ENCODE measurements at regions not wholly inside any gene's neighbourhood (a gene's known extent, or its start where the extent isn't known, plus 50 kb on each side); places are given as distances from the start of the nearest gene placed in this dataset.
A peak's percentile ranks its signal among the peaks of the same experiment; 100 is the strongest.
"Not testable (repeated sequence)": the region's sequence is repeated elsewhere in the genome, so short reads cannot be mapped to it uniquely, and the experiment has no call there.

GRCh38 chr13:26883613-26884257 is 123.1 kb upstream of the GPR12 start:
- DNase-seq, result no peak

- DNase-seq, result no peak
Observed at GRCh38 chr13:26882731-26883130, 122.1 kb upstream of the GPR12 start.

DNA sequence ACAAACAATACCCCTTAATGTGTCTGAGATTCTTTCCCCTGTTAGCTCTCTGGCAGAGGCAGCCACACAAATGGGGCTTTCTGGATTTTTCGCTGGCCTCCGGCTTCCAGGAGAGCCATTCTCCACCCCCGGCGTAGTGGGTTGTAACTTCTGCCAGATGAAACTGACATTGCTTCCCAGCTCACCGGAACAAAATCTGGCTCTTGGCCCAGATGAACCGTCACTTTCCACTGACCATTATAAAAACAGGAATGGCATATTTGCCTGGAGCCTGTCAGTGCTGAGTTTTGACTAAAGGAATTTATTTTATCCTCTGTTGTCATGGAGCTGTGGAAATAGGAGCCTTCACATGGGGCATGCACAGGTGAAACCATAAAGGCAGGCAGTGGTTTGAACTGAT is 120.6 kb upstream of the GPR12 start:
- no peak for DNase-seq

DNA sequence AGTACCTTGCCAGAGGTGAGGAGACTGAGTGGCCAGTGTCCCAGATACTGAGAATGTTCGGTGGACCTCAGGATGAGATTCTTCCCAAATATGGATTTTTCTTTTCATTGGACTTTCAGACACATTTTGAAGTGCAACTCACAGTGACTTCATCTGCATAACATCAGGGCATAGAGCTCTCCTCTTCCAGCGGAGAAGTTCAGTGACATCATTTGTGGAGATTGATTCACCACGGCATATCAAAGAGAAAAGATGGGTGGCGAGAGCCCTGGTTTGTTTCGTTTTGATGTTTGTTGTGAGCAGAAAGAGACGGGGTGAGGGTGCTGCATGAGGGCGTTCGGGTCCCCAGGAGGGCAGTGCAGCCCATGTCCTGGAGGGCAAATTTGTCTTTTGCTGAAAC is 120.1 kb upstream of the GPR12 start:
- DNase-seq, result no peak

DNA sequence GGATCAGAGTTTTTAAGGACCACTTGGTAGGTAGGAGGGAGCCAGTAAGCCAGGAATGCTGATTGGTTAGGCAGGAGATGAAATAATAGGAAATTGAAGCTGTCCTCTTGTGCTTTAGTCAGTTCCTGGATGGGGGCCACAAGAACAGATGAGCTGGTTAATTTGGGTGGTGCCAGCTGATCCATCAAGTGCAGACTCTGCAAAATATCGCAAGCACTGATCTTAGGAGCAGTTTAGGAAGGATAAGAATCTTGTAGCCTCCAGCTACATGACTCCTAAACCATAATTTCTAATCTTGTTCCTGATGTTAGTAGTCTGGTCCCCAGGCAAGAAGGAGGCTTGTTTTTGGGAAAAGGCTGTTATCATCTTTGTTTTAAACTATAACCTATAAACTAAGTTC is 117.9 kb upstream of the GPR12 start:
- DNase-seq, result no peak

- DNase-seq, result no peak
Observed at GRCh38 chr13:26873386-26873698, 112.8 kb upstream of the GPR12 start.

DNA sequence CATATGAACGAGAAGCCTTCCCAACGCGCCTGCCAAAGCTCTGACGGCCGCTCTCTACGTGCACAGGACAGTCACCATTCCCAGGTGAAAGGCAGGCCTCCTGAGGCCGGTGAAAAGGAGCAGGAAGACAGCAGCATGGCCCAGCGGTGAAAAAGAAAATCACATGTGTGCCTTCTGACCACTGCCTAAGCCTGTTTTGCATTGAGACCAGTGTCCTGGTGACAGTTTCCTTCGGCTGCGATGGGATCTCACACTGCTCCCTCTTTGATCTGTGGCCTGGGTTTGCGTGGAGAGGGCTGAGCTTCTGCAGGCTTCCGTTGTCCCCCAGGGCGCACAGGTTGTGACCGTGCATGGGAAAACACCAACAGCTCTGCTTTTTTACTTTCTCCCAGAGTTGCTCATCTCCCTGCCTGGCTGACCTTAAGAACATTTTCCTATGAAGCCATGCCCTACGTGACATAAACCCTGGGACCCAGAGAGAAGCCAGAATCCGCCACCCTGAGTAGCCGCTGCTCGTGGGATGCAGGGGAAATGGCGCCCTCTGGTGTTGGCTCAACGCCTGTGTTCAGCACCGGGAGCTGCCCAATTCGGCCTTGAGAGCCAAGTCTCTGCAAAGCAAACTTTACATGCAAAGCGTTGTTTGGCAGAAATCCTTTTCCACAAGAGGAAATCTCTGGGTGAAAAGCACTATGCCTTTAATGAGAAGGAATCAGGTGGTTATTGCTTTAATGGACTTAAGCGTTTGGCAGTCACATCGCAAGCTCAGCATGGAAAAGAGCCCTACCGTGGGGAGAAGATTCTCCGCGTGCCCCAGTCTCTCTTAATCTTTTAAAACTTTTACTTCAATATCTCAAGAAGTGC is 112.2 kb upstream of the GPR12 start:
- peak; percentile 60 to 68 for DNase-seq

DNA sequence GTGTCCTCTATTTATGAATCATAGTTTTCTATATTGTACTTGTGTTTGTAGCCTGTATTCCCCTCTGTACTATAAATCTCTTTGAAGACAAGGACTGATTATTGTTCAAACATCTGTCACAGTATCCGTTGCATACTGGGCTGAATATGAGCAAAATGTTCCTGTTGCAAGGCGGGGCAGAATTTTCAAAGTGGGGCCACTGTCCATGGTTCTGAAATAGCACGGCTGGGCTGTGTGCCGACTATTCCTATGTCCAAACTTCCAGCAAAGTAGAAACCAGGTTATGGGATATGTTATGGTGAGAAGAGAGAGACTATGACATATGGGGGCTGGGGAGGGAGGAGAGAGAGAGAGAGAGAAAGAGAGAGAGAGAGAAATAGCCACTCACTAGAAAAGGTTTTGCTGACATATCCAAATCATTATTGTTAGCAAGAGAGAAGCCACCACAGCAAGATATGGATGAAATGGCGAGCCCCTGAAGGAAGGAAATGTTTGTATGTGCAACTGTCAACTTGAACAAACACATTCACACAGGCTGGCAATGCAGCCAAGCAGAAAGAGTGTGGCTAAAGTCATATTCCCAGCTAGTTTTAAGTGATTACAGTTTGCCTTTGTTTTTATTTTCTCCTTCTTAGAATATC is 107.0 kb upstream of the GPR12 start:
- peak in 1 of 2 experiments; percentile 13 for DNase-seq

- no peak for DNase-seq
Observed at GRCh38 chr13:26864576-26864975, 104.0 kb upstream of the GPR12 start.

DNA sequence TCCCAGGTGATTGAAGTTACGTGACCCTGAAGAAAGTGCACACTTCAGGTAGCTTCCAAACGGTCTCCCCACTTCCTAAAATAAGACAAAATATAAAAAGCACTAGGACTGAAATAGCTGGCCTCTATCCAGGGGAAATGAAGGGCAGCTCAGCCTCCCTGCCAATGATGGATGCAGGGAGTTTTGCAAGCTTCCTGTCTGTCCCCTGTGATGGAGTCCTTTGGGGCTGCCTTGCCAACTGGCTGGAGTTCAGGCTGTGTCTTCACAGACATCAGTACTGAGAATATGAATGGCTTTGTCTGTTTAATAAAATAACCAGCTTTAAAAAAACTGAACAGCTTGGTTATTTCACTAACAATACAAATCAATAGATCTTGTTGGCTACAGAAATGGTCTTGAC is 101.4 kb upstream of the GPR12 start:
- DNase-seq, result no peak

- DNase-seq, result no peak
Observed at GRCh38 chr13:26855921-26856320, 95.3 kb upstream of the GPR12 start.

DNA sequence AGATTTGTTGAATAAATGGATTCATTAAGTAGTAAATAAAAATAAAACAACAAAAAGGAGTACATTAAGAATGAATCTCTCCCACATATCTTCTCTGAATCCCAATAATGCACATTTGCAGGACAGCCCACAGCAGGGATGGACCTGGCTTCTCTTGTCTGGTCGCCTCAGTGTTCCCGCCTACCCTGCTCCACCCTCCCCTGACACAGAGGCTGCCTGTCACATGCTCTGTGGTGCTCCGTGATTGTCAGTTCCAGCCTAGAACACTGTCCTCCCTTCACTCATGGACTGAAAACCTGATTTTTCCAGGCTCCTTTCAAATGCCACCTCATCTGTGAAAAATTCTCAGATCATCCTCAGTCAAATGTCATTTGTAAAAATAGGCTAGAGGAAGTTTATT is 94.5 kb upstream of the GPR12 start:
- no peak for DNase-seq

- DNase-seq, result no peak
Observed at GRCh38 chr13:26853323-26853722, 92.7 kb upstream of the GPR12 start.

GRCh38 chr13:26847281-26847680 is 86.7 kb upstream of the GPR12 start:
- no peak for DNase-seq

DNA sequence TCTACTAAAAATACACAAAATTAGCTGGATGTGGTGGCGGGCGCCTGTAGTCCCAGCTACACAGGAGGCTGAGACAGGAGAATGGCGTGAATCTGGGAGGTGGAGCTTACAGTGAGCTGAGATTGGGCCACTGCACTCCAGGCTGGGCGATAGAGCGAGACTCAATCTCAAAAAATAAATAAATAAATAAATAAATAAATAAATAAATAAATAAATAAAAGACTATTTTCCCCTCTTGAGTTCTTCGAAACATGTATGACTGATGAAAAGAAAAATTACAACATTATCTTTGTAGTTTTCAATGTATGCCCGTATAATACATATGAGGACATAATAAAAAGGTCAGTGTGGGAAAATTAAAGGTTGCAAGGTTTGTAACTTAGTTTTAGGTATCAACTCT is 84.5 kb upstream of the GPR12 start:
- not testable (repeated sequence) for DNase-seq

DNA sequence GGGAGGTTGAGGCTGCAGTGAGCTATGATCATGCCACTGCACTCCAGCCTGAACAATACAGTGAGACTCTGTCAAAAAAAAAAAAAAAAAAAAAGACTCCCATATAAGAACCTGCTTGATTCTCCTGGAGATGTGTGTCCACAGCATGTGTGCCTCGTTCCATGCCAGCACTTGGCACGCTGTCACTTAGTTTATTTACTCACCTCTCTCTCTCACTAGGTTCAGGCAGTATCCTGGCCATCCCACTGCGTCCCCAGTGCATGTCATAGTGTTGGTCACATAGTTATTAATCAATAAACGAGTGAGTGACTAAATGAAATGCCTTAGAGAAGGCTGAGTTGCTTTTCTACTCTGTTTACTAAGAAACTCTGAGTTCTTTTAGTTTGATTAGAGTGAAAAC is 79.1 kb upstream of the GPR12 start:
- DNase-seq, result no peak

- no peak for DNase-seq
Observed at GRCh38 chr13:26838821-26839220, 78.2 kb upstream of the GPR12 start.

- DNase-seq, result no peak
Observed at GRCh38 chr13:26837997-26838396, 77.4 kb upstream of the GPR12 start.

- DNase-seq, result no peak
Observed at GRCh38 chr13:26837102-26837501, 76.5 kb upstream of the GPR12 start.

GRCh38 chr13:26836626-26837025 is 76.0 kb upstream of the GPR12 start:
- DNase-seq, result no peak

GRCh38 chr13:26834646-26835045 is 74.1 kb upstream of the GPR12 start:
- DNase-seq, result no peak

GRCh38 chr13:26831336-26831908 is 70.8 kb upstream of the GPR12 start:
- no peak for DNase-seq

- no peak for DNase-seq
Observed at GRCh38 chr13:26829716-26830115, 69.1 kb upstream of the GPR12 start.

DNA sequence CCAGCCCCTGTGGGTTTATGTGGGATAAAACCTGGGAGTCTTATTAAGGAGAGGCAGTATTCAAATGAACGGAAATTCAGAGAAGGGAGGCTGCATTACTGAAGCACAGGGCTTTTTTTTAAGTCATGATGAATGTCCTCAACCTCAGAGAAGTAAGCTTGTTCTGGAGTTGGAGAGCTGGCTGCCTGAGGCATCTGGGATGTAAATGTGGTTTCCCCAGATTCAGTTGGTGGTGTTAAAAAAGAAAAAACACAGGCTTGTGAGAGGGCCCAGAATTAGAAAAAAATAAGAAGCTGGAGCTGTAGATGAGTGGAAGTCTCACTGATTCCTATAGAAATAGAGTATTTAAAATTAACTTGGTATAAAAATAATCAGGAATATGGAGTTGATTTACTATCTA is 64.0 kb upstream of the GPR12 start:
- no peak for DNase-seq
